GM12873 (cell line): ENCODE measurements at regions not wholly inside any gene's neighbourhood (a gene's known extent, or its start where the extent isn't known, plus 50 kb on each side); places are given as distances from the start of the nearest gene placed in this dataset.

Experiments
- CTCF ChIP-seq: IDR thresholded peaks from 2 replicates; pipeline ENCODE4 v1.5.1; 2012; ENCODE audit warnings: low read depth, mild to moderate bottlenecking, moderate library complexity, low read length, control low read depth; ENCODE audit not compliant: insufficient read depth; ENCODE audit errors: missing control alignments

- TF ChIP-seq CTCF = no peak
Observed at GRCh38 chr9:115367780-115368525, 250.0 kb upstream of the TNC start.

DNA sequence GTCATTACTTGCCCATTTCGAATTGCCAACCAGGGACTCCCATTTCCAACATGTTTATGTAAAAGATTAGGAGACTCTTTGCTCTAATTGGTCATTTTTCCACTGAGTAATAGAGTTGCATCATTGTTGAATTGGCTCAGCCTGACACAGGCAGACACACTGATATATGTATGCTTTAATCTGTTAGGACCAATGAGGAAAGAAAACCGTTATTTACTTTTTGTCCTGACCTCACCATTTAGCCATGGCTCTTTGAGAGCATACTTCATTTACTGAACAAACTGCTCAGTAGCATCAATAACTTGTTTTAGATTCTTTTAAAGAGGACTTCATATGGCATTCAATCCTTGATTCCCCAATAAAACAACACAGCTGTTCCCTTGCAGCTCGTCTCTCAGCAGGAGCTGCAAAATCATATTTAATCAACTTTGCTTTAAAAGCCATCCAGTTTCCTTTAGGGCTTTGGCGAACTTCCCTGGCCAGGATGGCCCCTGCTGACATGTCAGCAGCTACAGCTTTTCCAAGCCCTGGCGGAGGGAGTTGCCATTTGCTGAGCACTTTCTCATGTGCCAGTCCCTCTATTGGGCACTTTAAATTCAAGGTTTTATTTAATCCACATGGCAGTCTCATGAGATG, 251.5 kb upstream of the TNC start:
- TF ChIP-seq CTCF = no peak

GRCh38 chr9:115373000-115373709, 255.2 kb upstream of the TNC start:
- no peak for TF ChIP-seq CTCF

DNA sequence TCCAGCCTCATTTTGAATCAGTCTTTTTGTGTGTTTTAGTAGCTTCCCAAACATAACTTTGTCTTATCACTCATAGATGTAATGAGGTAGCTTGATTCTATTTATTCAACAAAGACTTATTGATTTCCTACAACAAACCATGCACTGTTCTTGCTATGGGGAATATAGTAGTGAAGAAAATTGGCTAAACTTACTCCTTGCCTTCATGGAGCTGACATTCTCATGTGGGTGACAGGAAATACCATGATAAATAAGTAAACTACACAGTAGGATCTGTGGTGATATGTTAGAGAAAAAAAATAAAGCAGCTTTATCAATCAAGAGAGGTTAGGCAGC, 255.7 kb upstream of the TNC start:
- no peak for TF ChIP-seq CTCF

DNA sequence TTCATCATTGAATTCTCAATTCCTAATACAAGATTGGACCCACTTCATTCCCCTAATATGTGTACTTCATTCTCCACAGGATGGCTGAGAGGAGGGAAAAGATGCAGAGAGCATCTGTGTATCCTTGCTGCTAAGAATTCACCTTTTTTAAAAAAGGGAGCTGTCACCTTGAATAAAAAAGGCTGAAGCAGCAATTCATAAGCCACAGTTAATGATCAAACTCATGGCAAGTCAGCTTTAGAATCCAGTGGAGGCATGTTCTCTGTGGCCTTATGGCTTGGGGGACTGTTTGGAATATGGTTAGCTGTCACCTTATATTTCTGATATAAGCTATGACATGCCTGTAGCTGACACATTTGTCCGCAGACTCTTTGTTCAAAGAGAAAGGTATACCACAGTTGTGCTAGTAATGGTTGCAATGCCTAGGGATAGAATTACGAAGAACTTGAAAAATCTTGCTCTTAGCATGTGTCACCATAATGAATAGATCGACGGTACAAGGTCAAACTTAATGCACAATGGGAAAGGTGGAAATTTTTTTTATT, 256.8 kb upstream of the TNC start:
- no peak for TF ChIP-seq CTCF

- TF ChIP-seq CTCF = no peak
Observed at GRCh38 chr9:115378241-115378640, 260.3 kb upstream of the TNC start.

DNA sequence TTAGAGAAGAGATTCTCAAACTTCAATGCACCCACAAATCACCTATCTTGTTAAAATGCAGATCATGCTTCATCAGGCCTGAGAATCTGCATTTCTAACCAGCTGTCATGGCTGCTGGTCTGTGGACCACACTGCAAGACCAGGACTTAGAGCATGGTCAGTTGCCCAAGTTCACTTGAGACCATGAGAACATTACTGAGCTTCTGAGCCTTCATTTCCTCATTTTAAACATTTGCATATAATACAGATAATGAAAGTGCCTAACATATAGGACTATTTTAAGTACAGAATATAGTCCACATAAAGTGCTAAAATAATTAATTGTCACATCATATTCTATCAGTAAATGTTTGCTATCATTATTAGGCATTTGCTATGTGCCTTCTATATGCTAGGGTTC, 260.8 kb upstream of the TNC start:
- no peak for TF ChIP-seq CTCF
